GM06990 (cell line): ENCODE measurements at regions not wholly inside any gene's neighbourhood (a gene's known extent, or its start where the extent isn't known, plus 50 kb on each side); places are given as distances from the start of the nearest gene placed in this dataset.

Experiments
- DNase-seq: peaks from one replicate; pipeline ENCODE4 v3.0.0-alpha.2; 2011; ENCODE audit not compliant: insufficient read length; ENCODE audit errors: extremely low read depth
- H3K27me3 ChIP-seq: replicated peaks from 2 replicates; pipeline ENCODE4 v1.6.0; 2011; ENCODE audit warnings: low read length; ENCODE audit not compliant: control insufficient read depth, insufficient read depth
- H3K36me3 ChIP-seq: 2 replicates; pipeline ENCODE4 v1.5.1; 2011; ENCODE audit warnings: low read length; ENCODE audit not compliant: control insufficient read depth, insufficient read depth
- H3K4me3 ChIP-seq: replicated peaks from 2 replicates; pipeline ENCODE4 v1.5.1; 2011; ENCODE audit warnings: low read depth, mild to moderate bottlenecking, control low read depth, low read length
- CTCF ChIP-seq: IDR thresholded peaks from 2 replicates; pipeline ENCODE4 v1.5.1; 2011; ENCODE audit warnings: low read length, control low read depth, mild to moderate bottlenecking, inconsistent platforms; ENCODE audit not compliant: insufficient read depth, poor library complexity, severe bottlenecking

- Histone ChIP-seq H3K36me3 (no peaks in the 10 kb centered on the region), H3K4me3 (no peak overlapping the region), H3K27me3 (no peaks in the 10 kb centered on the region)
- TF ChIP-seq CTCF, result no peak
- no peak for DNase-seq
These were observed 98.8 kb upstream of the COL1A2 start for GRCh38 chr7:94295850-94296249.

- H3K36me3 ChIP-seq, result no peaks in the 10 kb centered on the region
- no peaks in the 10 kb centered on the region for H3K27me3 ChIP-seq
- TF ChIP-seq CTCF, result no peak
- DNase-seq, result no peak
- H3K4me3 ChIP-seq, result no peak overlapping the region
These were observed 97.8 kb upstream of the COL1A2 start for GRCh38 chr7:94296881-94297280.

GRCh38 chr7:94297397-94297838, 97.3 kb upstream of the COL1A2 start:
- DNase-seq, result no peak
- TF ChIP-seq CTCF, result no peak
- Histone ChIP-seq H3K4me3 (no peak overlapping the region), H3K27me3 (no peaks in the 10 kb centered on the region), H3K36me3 (no peaks in the 10 kb centered on the region)

- Histone ChIP-seq H3K27me3 (no peaks in the 10 kb centered on the region), H3K4me3 (no peak overlapping the region), H3K36me3 (no peaks in the 10 kb centered on the region)
- DNase-seq, result no peak
- no peak for TF ChIP-seq CTCF
These were observed 95.8 kb upstream of the COL1A2 start for GRCh38 chr7:94298943-94299342.

- Histone ChIP-seq H3K4me3 (no peak overlapping the region), H3K36me3 (no peaks in the 10 kb centered on the region)
- TF ChIP-seq CTCF, result no peak
These were observed 94.4 kb upstream of the COL1A2 start for GRCh38 chr7:94300176-94300835.

More at GRCh38 chr7:94300176-94300835, 94.4 kb upstream of the COL1A2 start:
- H3K27me3 ChIP-seq, result no peaks in the 10 kb centered on the region
- no peak for DNase-seq
